ENCODE measurements at regions not wholly inside any gene's neighbourhood (a gene's known extent, or its start where the extent isn't known, plus 50 kb on each side); places are given as distances from the start of the nearest gene placed in this dataset.

- H3K9me2 ChIP-seq (ENCODE audit: insufficient read depth) = no peaks in the 10 kb centered on the region
- ChIA-PET POLR2A (ENCODE audit: unreplicated experiment) (no interaction called here), CTCF (no interaction called here)
- TF ChIP-seq, protein P1, sequence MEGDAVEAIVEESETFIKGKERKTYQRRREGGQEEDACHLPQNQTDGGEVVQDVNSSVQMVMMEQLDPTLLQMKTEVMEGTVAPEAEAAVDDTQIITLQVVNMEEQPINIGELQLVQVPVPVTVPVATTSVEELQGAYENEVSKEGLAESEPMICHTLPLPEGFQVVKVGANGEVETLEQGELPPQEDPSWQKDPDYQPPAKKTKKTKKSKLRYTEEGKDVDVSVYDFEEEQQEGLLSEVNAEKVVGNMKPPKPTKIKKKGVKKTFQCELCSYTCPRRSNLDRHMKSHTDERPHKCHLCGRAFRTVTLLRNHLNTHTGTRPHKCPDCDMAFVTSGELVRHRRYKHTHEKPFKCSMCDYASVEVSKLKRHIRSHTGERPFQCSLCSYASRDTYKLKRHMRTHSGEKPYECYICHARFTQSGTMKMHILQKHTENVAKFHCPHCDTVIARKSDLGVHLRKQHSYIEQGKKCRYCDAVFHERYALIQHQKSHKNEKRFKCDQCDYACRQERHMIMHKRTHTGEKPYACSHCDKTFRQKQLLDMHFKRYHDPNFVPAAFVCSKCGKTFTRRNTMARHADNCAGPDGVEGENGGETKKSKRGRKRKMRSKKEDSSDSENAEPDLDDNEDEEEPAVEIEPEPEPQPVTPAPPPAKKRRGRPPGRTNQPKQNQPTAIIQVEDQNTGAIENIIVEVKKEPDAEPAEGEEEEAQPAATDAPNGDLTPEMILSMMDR (conservative IDR thresholded peaks at IDR 0.05) = no peak
- no peak for TF ChIP-seq EZH2 (IDR thresholded peaks at IDR 0.05; ENCODE audit: low read depth)
- no peaks in the 10 kb centered on the region for H4K20me1 ChIP-seq (ENCODE audit: insufficient read depth)
- peaks cover 34% of the 10 kb centered on the region for H3K9me3 ChIP-seq (ENCODE audit: insufficient read depth, low read depth)
- H3K4me1 ChIP-seq (replicated peaks; ENCODE audit: insufficient read depth) = peaks cover 32% of the 10 kb centered on the region
- intact Hi-C loops (cut with micrococcal nuclease; ENCODE audit: unreplicated experiment) = no loop called here
- no peaks in the 10 kb centered on the region for H3K27me3 ChIP-seq (ENCODE audit: insufficient read depth, low read depth)
- H3K79me2 ChIP-seq (ENCODE audit: low read depth) = no peaks in the 10 kb centered on the region
- no peak overlapping the region for H3K27ac ChIP-seq
- no peak for DNase-seq
- H3F3A ChIP-seq (ENCODE audit: insufficient read depth, low read depth) = no peaks in the 10 kb centered on the region; the same call in 1 of the 2 replicates
- H2AFZ ChIP-seq = no peak overlapping the region
- no peak overlapping the region for H3K4me3 ChIP-seq
- no TSS peak for BruUV-seq (replicated peaks)
- H3K4me2 ChIP-seq = no peak overlapping the region
- H3K36me3 ChIP-seq (ENCODE audit: low read depth) = no peaks in the 10 kb centered on the region
These were observed 434.3 kb upstream of the TNP1 start for GRCh38 chr2:217294211-217294610.

- H3K4me1 ChIP-seq (replicated peaks; ENCODE audit: insufficient read depth) = peaks cover 38% of the 10 kb centered on the region
- intact Hi-C loops (cut with micrococcal nuclease; ENCODE audit: unreplicated experiment) = no loop called here
- POLR2A ChIA-PET (ENCODE audit: unreplicated experiment) = no interaction called here
- no peak overlapping the region for H3K4me2 ChIP-seq
- H3K27me3 ChIP-seq (ENCODE audit: insufficient read depth, low read depth) = no peaks in the 10 kb centered on the region
- CTCF ChIA-PET = no interaction called here
- H3K36me3 ChIP-seq (ENCODE audit: low read depth) = no peaks in the 10 kb centered on the region
- H3K79me2 ChIP-seq (ENCODE audit: low read depth) = no peaks in the 10 kb centered on the region
- H3F3A ChIP-seq (ENCODE audit: insufficient read depth, low read depth) = no peaks in the 10 kb centered on the region; the same call in 1 of the 2 replicates
- DNase-seq = no peak
- H3K9me2 ChIP-seq (ENCODE audit: insufficient read depth) = no peaks in the 10 kb centered on the region
- no peak for TF ChIP-seq EZH2 (IDR thresholded peaks at IDR 0.05; ENCODE audit: low read depth)
- TF ChIP-seq, protein P1 (conservative IDR thresholded peaks at IDR 0.05) = no peak
- no peaks in the 10 kb centered on the region for H4K20me1 ChIP-seq (ENCODE audit: insufficient read depth)
- H3K9me3 ChIP-seq (ENCODE audit: insufficient read depth, low read depth) = peaks cover 34% of the 10 kb centered on the region
- BruUV-seq (replicated peaks) = no TSS peak
- no peak overlapping the region for H3K4me3 ChIP-seq
- no peak overlapping the region for H2AFZ ChIP-seq
- H3K27ac ChIP-seq = no peak overlapping the region
These were observed 433.7 kb upstream of the TNP1 start for GRCh38 chr2:217293607-217294006.

DNA sequence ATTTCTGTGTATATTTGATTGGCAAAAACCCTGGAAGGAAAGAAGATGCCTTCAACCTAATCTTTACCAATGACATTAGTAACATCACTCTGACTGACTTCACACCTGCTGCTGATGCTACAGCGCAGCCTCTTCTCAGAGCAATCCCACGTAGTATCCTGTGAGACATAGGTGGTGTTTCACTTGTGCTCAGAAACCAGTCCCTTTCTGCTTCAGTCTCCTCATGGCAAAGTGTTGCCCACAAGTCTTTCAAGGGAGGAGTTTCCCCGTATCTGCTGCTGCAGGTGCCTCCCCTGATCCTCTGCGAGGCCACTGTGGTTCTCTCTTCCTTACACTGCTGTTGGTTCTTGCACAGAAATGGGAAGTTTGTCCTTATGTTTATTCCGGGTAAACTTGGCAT is 433.2 kb upstream of the TNP1 start:
- Histone ChIP-seq H3K36me3 (ENCODE audit: low read depth) (no peaks in the 10 kb centered on the region), H3K27ac (no peak overlapping the region), H3K9me3 (ENCODE audit: insufficient read depth, low read depth) (peaks cover 34% of the 10 kb centered on the region), H3K4me2 (no peak overlapping the region), H3K9me2 (ENCODE audit: insufficient read depth) (no peaks in the 10 kb centered on the region), H3F3A (ENCODE audit: insufficient read depth, low read depth) (no peaks in the 10 kb centered on the region; the same call in 1 of the 2 replicates), H3K79me2 (ENCODE audit: low read depth) (no peaks in the 10 kb centered on the region), H3K4me3 (no peak overlapping the region), H4K20me1 (ENCODE audit: insufficient read depth) (no peaks in the 10 kb centered on the region), H2AFZ (no peak overlapping the region), H3K4me1 (replicated peaks; ENCODE audit: insufficient read depth) (peaks cover 40% of the 10 kb centered on the region), H3K27me3 (ENCODE audit: insufficient read depth, low read depth) (no peaks in the 10 kb centered on the region)
- TF ChIP-seq, protein P1 (conservative IDR thresholded peaks at IDR 0.05) = no peak
- no peak for TF ChIP-seq EZH2 (IDR thresholded peaks at IDR 0.05; ENCODE audit: low read depth)
- no peak for DNase-seq
- intact Hi-C loops (cut with micrococcal nuclease; ENCODE audit: unreplicated experiment) = no loop called here
- BruUV-seq (replicated peaks) = no TSS peak
- CTCF ChIA-PET = no interaction called here
- POLR2A ChIA-PET (ENCODE audit: unreplicated experiment) = no interaction called here

Measured in PC-9 (cell line).